ENCODE measurements at regions not wholly inside any gene's neighbourhood (a gene's known extent, or its start where the extent isn't known, plus 50 kb on each side); places are given as distances from the start of the nearest gene placed in this dataset.
"Not testable (repeated sequence)": the region's sequence is repeated elsewhere in the genome, so short reads cannot be mapped to it uniquely, and the experiment has no call there.

GRCh38 chr1:114242531-114243210 is 89.0 kb upstream of the SYT6 start:
- H2AFZ ChIP-seq (ENCODE audit: low read depth); H3K27me3 ChIP-seq (ENCODE audit: insufficient read depth); H3K9me2 ChIP-seq; H3K9ac ChIP-seq; H3K4me2 ChIP-seq; POLR2A ChIA-PET; H3K79me2 ChIP-seq (ENCODE audit: insufficient read depth); H4K20me1 ChIP-seq (ENCODE audit: insufficient read depth); H3K4me1 ChIP-seq (ENCODE audit: control insufficient read depth in 1 of 2, insufficient read depth in 2 of 2, low read depth in 1 of 2, low read length in 1 of 2); H3K4me3 ChIP-seq (ENCODE audit: low read depth in 2 of 2, low read length in 1 of 2); H3K27ac ChIP-seq (ENCODE audit: low read depth in 2 of 2, low read length in 1 of 2); H3F3A ChIP-seq (replicated peaks; ENCODE audit: insufficient read depth); DNase-seq; H3K36me3 ChIP-seq (replicated peaks in 1 of 2; ENCODE audit: control insufficient read depth in 1 of 2, insufficient read depth in 2 of 2, low read length in 1 of 2); H3K9me3 ChIP-seq; CTCF ChIA-PET: not testable (repeated sequence)
- WGBS (ENCODE audit: low lambda C conversion rate), result 70% methylated on average over 6 of the region's 43 CpGs

- no peaks in the 10 kb centered on the region for H3K9me2 ChIP-seq
- peaks cover 0 to 3% of the 10 kb centered on the region in 2 experiments; a peak in 1 of 4 replicates for H3K4me1 ChIP-seq (ENCODE audit: control insufficient read depth in 1 of 2, insufficient read depth in 2 of 2, low read depth in 1 of 2, low read length in 1 of 2)
- no peak overlapping the region for H2AFZ ChIP-seq (ENCODE audit: low read depth)
- POLR2A ChIA-PET, result no interaction called here
- H3K27ac ChIP-seq (ENCODE audit: low read depth in 2 of 2, low read length in 1 of 2), result no peak overlapping the region
- H3K9me3 ChIP-seq, result no peaks in the 10 kb centered on the region
- no peak overlapping the region for H3K4me2 ChIP-seq
- CTCF ChIA-PET, result interaction anchor here (0.8 kb wide), 1 partner anchor 44 kb away, joined by 3 read pairs; no protein-coding TSS in a partner anchor
- no peak overlapping the region for H3K4me3 ChIP-seq (ENCODE audit: low read depth in 2 of 2, low read length in 1 of 2)
- H4K20me1 ChIP-seq (ENCODE audit: insufficient read depth), result no peaks in the 10 kb centered on the region
- H3F3A ChIP-seq (replicated peaks; ENCODE audit: insufficient read depth), result no peaks in the 10 kb centered on the region
- H3K27me3 ChIP-seq (ENCODE audit: insufficient read depth), result 0 out of 2 replicates have a peak, but pooled peaks cover 4% of the 10 kb centered on the region
- no peaks in the 10 kb centered on the region for H3K79me2 ChIP-seq (ENCODE audit: insufficient read depth)
- no peak overlapping the region for H3K9ac ChIP-seq
- H3K36me3 ChIP-seq (replicated peaks in 1 of 2; ENCODE audit: control insufficient read depth in 1 of 2, insufficient read depth in 2 of 2, low read length in 1 of 2), result no peaks in the 10 kb centered on the region
- no peak for DNase-seq
- no peak for TF ChIP-seq RXRA (IDR thresholded peaks at IDR 0.05; ENCODE audit: borderline replicate concordance, low read depth)
- no peak for TF ChIP-seq TAF1 (IDR thresholded peaks at IDR 0.05; ENCODE audit: borderline replicate concordance, low read depth, low read length)
- TF ChIP-seq ZBTB33 (IDR thresholded peaks at IDR 0.05; ENCODE audit: borderline replicate concordance, low read depth), result no peak
- TF ChIP-seq FOSL2 (IDR thresholded peaks at IDR 0.05; ENCODE audit: borderline replicate concordance, low read depth), result no peak
- no peak for TF ChIP-seq USF2 (IDR thresholded peaks at IDR 0.05; ENCODE audit: borderline replicate concordance, low read depth, low read length)
- no peak for TF ChIP-seq IRF3 (IDR thresholded peaks at IDR 0.05; ENCODE audit: low read depth, low read length)
- TF ChIP-seq MAX (IDR thresholded peaks at IDR 0.05; ENCODE audit: low read depth), result no peak
- no peak for TF ChIP-seq FOXM1 (IDR thresholded peaks at IDR 0.05; ENCODE audit: low read depth)
- WGBS (ENCODE audit: low lambda C conversion rate), result 31% methylated on average over 5 of the region's 5 CpGs
Observed at GRCh38 chr1:114238053-114238452, 84.4 kb upstream of the SYT6 start.
